ENCODE measurements at regions not wholly inside any gene's neighbourhood (a gene's known extent, or its start where the extent isn't known, plus 50 kb on each side); places are given as distances from the start of the nearest gene placed in this dataset.

DNA sequence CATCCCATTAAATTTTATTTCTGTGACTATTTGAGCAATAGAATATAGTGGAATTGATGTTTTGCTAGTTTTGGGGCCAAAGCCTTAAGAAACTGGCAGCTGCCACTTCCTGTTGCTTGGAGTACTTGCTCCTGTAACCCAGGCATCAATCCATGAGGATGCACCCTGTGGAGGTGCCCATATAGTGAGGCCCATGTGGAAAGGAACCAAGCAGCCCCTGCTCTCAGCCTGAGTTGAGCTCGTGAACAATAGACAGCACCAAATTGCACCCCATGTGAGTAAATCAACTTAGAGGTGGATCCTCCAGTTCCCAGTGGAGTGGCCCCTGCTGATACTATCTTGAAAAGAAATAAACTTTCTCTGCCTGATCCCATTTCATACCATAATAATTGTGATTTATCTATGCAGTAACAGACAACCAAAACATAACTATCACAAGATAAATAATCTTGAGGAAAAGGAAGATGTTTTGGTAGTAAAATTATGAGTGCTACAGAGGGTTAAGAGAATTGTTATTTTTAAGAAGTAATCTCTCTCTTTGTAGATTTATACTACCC is 481.9 kb downstream of the TBC1D32 start:
- intact Hi-C loops (cut with micrococcal nuclease; ENCODE audit: unreplicated experiment) = no loop called here
- no peak overlapping the region for H3K4me3 ChIP-seq (replicated peaks in 1 of 3; ENCODE audit: insufficient read depth in 1 of 3, low read depth in 2 of 3, low read length in 3 of 3)
- no peak overlapping the region for H3K4me2 ChIP-seq (ENCODE audit: low read depth, low read length)
- no peaks in the 10 kb centered on the region for H3K79me2 ChIP-seq (ENCODE audit: insufficient read depth, low read length)
- H3K27ac ChIP-seq (ENCODE audit: extremely low read length, insufficient read depth, low read length) = no peak overlapping the region
- H3K36me3 ChIP-seq (replicated peaks in 1 of 2; ENCODE audit: control insufficient read depth in 1 of 2, insufficient read depth in 2 of 2, low read length in 2 of 2) = no peaks in the 10 kb centered on the region
- TF ChIP-seq ZNF101 (CRISPR knock-in tag; IDR thresholded peaks at IDR 0.05; ENCODE audit: borderline replicate concordance, low read depth) (no peak), RBM22 (optimal IDR thresholded peaks at IDR 0.05; ENCODE audit: low read length) (no peak), MAFK (conservative IDR thresholded peaks at IDR 0.05 in 1 of 2, IDR thresholded peaks at IDR 0.05 in 1 of 2; ENCODE audit: low read length in 2 of 2) (no peak)
- TF ChIP-seq, protein P1, sequence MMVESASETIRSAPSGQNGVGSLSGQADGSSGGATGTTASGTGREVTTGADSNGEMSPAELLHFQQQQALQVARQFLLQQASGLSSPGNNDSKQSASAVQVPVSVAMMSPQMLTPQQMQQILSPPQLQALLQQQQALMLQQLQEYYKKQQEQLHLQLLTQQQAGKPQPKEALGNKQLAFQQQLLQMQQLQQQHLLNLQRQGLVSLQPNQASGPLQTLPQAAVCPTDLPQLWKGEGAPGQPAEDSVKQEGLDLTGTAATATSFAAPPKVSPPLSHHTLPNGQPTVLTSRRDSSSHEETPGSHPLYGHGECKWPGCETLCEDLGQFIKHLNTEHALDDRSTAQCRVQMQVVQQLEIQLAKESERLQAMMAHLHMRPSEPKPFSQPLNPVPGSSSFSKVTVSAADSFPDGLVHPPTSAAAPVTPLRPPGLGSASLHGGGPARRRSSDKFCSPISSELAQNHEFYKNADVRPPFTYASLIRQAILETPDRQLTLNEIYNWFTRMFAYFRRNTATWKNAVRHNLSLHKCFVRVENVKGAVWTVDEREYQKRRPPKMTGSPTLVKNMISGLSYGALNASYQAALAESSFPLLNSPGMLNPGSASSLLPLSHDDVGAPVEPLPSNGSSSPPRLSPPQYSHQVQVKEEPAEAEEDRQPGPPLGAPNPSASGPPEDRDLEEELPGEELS (CRISPR knock-in tag; IDR thresholded peaks at IDR 0.05) = no peak
- H3K4me1 ChIP-seq (ENCODE audit: insufficient read depth, low read length) = no peaks in the 10 kb centered on the region
- DNase-seq (ENCODE audit: low spot score) (no peak), FAIRE-seq (no peak), ATAC-seq (no peak)
- no peaks in the 10 kb centered on the region for H3K27me3 ChIP-seq (ENCODE audit: control insufficient read depth in 1 of 2, insufficient read depth in 2 of 2, low read length in 2 of 2)
- H3K9me3 ChIP-seq (ENCODE audit: low read length) = no peaks in the 10 kb centered on the region
- 0% methylated on average over 1 of the region's 1 CpG for WGBS (ENCODE audit: low lambda C conversion rate)
- POLR2A ChIA-PET = no interaction called here
- H4K20me1 ChIP-seq (ENCODE audit: insufficient read depth, low read length) = no peaks in the 10 kb centered on the region; the same call in 1 of the 2 replicates
- BruUV-seq (replicated peaks) = no TSS peak
- no peak overlapping the region for H2AFZ ChIP-seq (ENCODE audit: low read length)
- in situ Hi-C loops (cut with HindIII; ENCODE audit: extremely low pct_ligation_motif_present, low pct_unique_long_range_greater_than_20kb) = no loop called here
- no peak overlapping the region for H3K9ac ChIP-seq (ENCODE audit: insufficient read depth, low read depth, low read length)
- CTCF ChIA-PET (ENCODE audit: low intra/inter-chr PET ratio, low total read pairs) = no interaction called here

GRCh38 chr6:120826253-120826652 is 508.0 kb downstream of the TBC1D32 start:
- Histone ChIP-seq H3K27ac (ENCODE audit: extremely low read length, insufficient read depth, low read length) (no peak overlapping the region), H4K20me1 (ENCODE audit: insufficient read depth, low read length) (no peaks in the 10 kb centered on the region), H3K9me3 (ENCODE audit: low read length) (no peaks in the 10 kb centered on the region), H3K4me2 (ENCODE audit: low read depth, low read length) (no peak overlapping the region), H3K27me3 (ENCODE audit: control insufficient read depth in 1 of 2, insufficient read depth in 2 of 2, low read length in 2 of 2) (no peaks in the 10 kb centered on the region), H2AFZ (ENCODE audit: low read length) (no peak overlapping the region), H3K4me1 (ENCODE audit: insufficient read depth, low read length) (no peaks in the 10 kb centered on the region), H3K36me3 (replicated peaks in 1 of 2; ENCODE audit: control insufficient read depth in 1 of 2, insufficient read depth in 2 of 2, low read length in 2 of 2) (no peaks in the 10 kb centered on the region), H3K4me3 (replicated peaks in 1 of 3; ENCODE audit: insufficient read depth in 1 of 3, low read depth in 2 of 3, low read length in 3 of 3) (no peak overlapping the region), H3K79me2 (ENCODE audit: insufficient read depth, low read length) (no peaks in the 10 kb centered on the region), H3K9ac (ENCODE audit: insufficient read depth, low read depth, low read length) (no peak overlapping the region)
- TF ChIP-seq SRF (IDR thresholded peaks at IDR 0.05; ENCODE audit: low read depth, low read length) (peak; percentile 64; the same call in 1 of the 2 replicates), KLF12 (CRISPR knock-in tag; IDR thresholded peaks at IDR 0.05; ENCODE audit: borderline replicate concordance) (no peak), ZNF18 (CRISPR knock-in tag; IDR thresholded peaks at IDR 0.05; ENCODE audit: insufficient replicate concordance) (no peak), CTCF (CRISPR knock-in tag; IDR thresholded peaks at IDR 0.05) (peak; percentile 73), RAD21 (CRISPR knock-in tag; IDR thresholded peaks at IDR 0.05) (peak; percentile 44; the same call in 1 of the 2 replicates), TEAD2 (CRISPR knock-in tag; IDR thresholded peaks at IDR 0.05) (no peak), SMC3 (IDR thresholded peaks at IDR 0.05; ENCODE audit: low read length) (peak; percentile 83), STAG1 (CRISPR knock-in tag; IDR thresholded peaks at IDR 0.05) (peak; percentile 74), GPN1 (CRISPR knock-in tag; IDR thresholded peaks at IDR 0.05; ENCODE audit: borderline replicate concordance) (no peak)
- peak; percentile 97 for ATAC-seq
- in situ Hi-C loops (cut with HindIII; ENCODE audit: extremely low pct_ligation_motif_present, low pct_unique_long_range_greater_than_20kb) (loop anchor here (25.0 kb wide), 1 partner anchor 1089 kb away; no protein-coding TSS in a partner anchor), intact Hi-C loops (cut with micrococcal nuclease; ENCODE audit: unreplicated experiment) (loop anchor here (1.0 to 10.0 kb wide), 5 partner anchors 420 to 1471 kb away; no protein-coding TSS in a partner anchor)
- BruUV-seq (replicated peaks) = no TSS peak
- 4% methylated on average over 2 of the region's 2 CpGs for WGBS (ENCODE audit: low lambda C conversion rate)
- POLR2A ChIA-PET = no interaction called here
- peak; percentile 52 for DNase-seq (ENCODE audit: low spot score)
- FAIRE-seq = no peak
- CTCF ChIA-PET (ENCODE audit: low intra/inter-chr PET ratio, low total read pairs) = interaction anchor here (1.1 to 3.4 kb wide), 3 partner anchors 420 to 1084 kb away, joined by 3 to 41 read pairs (median 4); no protein-coding TSS in a partner anchor
